Ascending aorta (tissue), 2 donors: ENCODE measurements at regions not wholly inside any gene's neighbourhood (a gene's known extent, or its start where the extent isn't known, plus 50 kb on each side); places are given as distances from the start of the nearest gene placed in this dataset.

Source experiments
- DNase-seq, 2 donors: peaks; one replicate each; pipeline ENCODE4 v3.0.0-alpha.2; 2019; ENCODE audit warnings: low spot score in 2 of 2
- H3K27ac ChIP-seq, 2 donors: fragments of 200-600 bp; sonication (generic); one replicate each; pipeline ENCODE4 v1.5.1; 2016 to 2017; ENCODE audit warnings: mild to moderate bottlenecking in 1 of 2
- H3K27me3 ChIP-seq: fragments of 200-600 bp; sonication (generic); one replicate; pipeline ENCODE4 v1.5.1; 2017
- H3K36me3 ChIP-seq, 2 donors: fragments of 200-600 bp; sonication (generic); one replicate each; pipeline ENCODE4 v1.5.1; 2016
- H3K4me1 ChIP-seq, 2 donors: fragments of 200-600 bp; sonication (generic); one replicate each; pipeline ENCODE4 v1.5.1; 2016 to 2017; ENCODE audit warnings: mild to moderate bottlenecking in 1 of 2
- H3K4me3 ChIP-seq, 2 donors: fragments of 200-600 bp; sonication (generic); one replicate each; pipeline ENCODE4 v1.5.1; 2016 to 2017; ENCODE audit warnings: mild to moderate bottlenecking in 1 of 2
- H3K9me3 ChIP-seq, 2 donors: fragments of 200-600 bp; sonication (generic); one replicate each; pipeline ENCODE4 v1.5.1; 2016
- intact Hi-C: fragments of 100-400 bp; cut with DNase I; formaldehyde crosslinking; loops from one replicate; pipeline ENCODE4 v1.15.1; 2023
- TF ChIP-seq, protein P1 (sequence below), 3 experiments: fragments of 200-600 bp in 2 of 3; fragments of 450-650 bp in 1 of 3; sonication (generic) in 2 of 3; IDR thresholded peaks; one replicate each; pipeline ENCODE4 v1.5.1; 2016 to 2019; ENCODE audit warnings: antibody characterized with exemption in 3 of 3, mild to moderate bottlenecking in 1 of 3, moderate library complexity in 1 of 3

DNA sequence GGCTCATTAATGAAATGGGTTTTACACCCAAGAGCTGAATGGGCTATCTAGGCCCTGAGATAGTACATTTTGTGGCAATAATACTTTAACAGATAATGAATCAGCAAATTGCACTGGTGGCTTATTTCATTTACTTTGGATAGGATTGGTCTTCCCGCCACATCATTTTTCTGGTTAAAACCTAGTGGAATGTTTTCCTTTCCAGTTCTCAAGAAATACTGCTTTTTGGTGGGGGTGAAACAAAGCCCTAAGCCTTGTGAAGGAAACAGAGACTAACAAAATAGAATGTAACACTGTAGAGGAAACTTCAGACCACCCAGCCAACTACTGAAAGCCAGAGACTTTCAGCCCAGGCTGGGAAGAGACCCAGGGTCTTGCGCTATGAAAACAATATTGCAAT, 172.2 kb downstream of the HHIPL2 start:
- intact Hi-C loops = no loop called here
- TF ChIP-seq, protein P1, sequence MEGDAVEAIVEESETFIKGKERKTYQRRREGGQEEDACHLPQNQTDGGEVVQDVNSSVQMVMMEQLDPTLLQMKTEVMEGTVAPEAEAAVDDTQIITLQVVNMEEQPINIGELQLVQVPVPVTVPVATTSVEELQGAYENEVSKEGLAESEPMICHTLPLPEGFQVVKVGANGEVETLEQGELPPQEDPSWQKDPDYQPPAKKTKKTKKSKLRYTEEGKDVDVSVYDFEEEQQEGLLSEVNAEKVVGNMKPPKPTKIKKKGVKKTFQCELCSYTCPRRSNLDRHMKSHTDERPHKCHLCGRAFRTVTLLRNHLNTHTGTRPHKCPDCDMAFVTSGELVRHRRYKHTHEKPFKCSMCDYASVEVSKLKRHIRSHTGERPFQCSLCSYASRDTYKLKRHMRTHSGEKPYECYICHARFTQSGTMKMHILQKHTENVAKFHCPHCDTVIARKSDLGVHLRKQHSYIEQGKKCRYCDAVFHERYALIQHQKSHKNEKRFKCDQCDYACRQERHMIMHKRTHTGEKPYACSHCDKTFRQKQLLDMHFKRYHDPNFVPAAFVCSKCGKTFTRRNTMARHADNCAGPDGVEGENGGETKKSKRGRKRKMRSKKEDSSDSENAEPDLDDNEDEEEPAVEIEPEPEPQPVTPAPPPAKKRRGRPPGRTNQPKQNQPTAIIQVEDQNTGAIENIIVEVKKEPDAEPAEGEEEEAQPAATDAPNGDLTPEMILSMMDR (IDR thresholded peaks at IDR 0.05) = no peak
- Histone ChIP-seq H3K27me3 (no peaks in the 10 kb centered on the region), H3K4me1 (no peaks in the 10 kb centered on the region), H3K4me3 (no peak overlapping the region), H3K9me3 (no peaks in the 10 kb centered on the region), H3K27ac (no peak overlapping the region), H3K36me3 (no peaks in the 10 kb centered on the region)
- DNase-seq = no peak

- no peak overlapping the region for H3K27ac ChIP-seq
- TF ChIP-seq, protein P1 (IDR thresholded peaks at IDR 0.05) = no peak
- no peaks in the 10 kb centered on the region for H3K36me3 ChIP-seq
- no peaks in the 10 kb centered on the region for H3K4me1 ChIP-seq
- H3K9me3 ChIP-seq = no peaks in the 10 kb centered on the region
- H3K27me3 ChIP-seq = no peaks in the 10 kb centered on the region
- no peak overlapping the region for H3K4me3 ChIP-seq
- intact Hi-C loops = no loop called here
- no peak for DNase-seq
Observed at GRCh38 chr1:222373831-222374602, 173.9 kb downstream of the HHIPL2 start.

- TF ChIP-seq, protein P1 (IDR thresholded peaks at IDR 0.05) = no peak
- DNase-seq = no peak
- Histone ChIP-seq H3K4me3 (no peak overlapping the region), H3K9me3 (no peaks in the 10 kb centered on the region), H3K27ac (no peak overlapping the region), H3K4me1 (no peaks in the 10 kb centered on the region), H3K36me3 (no peaks in the 10 kb centered on the region), H3K27me3 (no peaks in the 10 kb centered on the region)
- intact Hi-C loops = no loop called here
Observed at GRCh38 chr1:222373216-222373615, 174.7 kb downstream of the HHIPL2 start.

DNA sequence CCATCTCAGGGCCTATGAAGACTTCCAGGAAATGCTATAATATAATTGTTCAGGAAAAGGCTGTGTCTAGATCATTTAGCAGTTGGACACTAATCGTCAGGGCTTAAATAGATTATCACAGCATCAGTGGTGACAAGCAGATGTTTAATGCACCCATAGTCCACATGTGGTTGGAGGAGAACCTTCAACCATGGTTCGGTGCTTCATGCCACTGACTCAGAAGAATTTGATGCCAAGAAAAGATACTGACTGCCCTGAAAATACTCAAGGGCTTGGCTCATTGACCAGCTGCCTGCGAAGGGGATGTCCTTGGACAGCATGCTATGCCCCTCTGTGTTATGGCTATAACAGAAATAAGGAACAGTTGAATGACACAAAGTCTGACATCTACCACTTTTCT, 175.7 kb downstream of the HHIPL2 start:
- DNase-seq = no peak
- no peaks in the 10 kb centered on the region for H3K9me3 ChIP-seq
- H3K4me3 ChIP-seq = no peak overlapping the region
- H3K27ac ChIP-seq = no peak overlapping the region
- no peaks in the 10 kb centered on the region for H3K4me1 ChIP-seq
- H3K36me3 ChIP-seq = no peaks in the 10 kb centered on the region
- no peaks in the 10 kb centered on the region for H3K27me3 ChIP-seq
- intact Hi-C loops = no loop called here
- TF ChIP-seq, protein P1 (IDR thresholded peaks at IDR 0.05) = no peak

- Histone ChIP-seq H3K9me3 (no peaks in the 10 kb centered on the region), H3K27me3 (no peaks in the 10 kb centered on the region), H3K36me3 (no peaks in the 10 kb centered on the region), H3K4me1 (no peaks in the 10 kb centered on the region), H3K27ac (no peak overlapping the region), H3K4me3 (no peak overlapping the region)
- TF ChIP-seq, protein P1 (IDR thresholded peaks at IDR 0.05) = no peak
- intact Hi-C loops = no loop called here
- DNase-seq = no peak
Observed at GRCh38 chr1:222370913-222371675, 176.8 kb downstream of the HHIPL2 start.
